ENCODE measurements at regions not wholly inside any gene's neighbourhood (a gene's known extent, or its start where the extent isn't known, plus 50 kb on each side); places are given as distances from the start of the nearest gene placed in this dataset.

DNA sequence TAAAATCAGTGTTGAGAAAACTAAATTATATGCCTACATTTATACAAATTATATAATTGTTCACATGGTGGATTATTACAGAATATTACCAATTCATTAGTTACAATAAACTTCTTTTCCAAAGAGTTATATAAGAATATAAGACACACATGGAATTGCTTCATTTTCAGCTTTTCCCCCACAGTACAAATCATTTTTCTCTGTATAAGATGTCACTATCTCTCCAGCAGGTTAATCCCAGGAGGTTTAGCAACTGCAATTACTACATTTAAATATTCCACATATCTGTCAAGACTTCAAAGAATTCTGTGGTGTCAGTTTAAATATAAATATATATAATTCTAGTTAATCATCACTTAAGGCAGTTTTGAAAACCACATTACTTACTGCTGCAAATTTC, 59.6 kb upstream of the G2E3 start (continued):
- TF ChIP-seq, protein P1, sequence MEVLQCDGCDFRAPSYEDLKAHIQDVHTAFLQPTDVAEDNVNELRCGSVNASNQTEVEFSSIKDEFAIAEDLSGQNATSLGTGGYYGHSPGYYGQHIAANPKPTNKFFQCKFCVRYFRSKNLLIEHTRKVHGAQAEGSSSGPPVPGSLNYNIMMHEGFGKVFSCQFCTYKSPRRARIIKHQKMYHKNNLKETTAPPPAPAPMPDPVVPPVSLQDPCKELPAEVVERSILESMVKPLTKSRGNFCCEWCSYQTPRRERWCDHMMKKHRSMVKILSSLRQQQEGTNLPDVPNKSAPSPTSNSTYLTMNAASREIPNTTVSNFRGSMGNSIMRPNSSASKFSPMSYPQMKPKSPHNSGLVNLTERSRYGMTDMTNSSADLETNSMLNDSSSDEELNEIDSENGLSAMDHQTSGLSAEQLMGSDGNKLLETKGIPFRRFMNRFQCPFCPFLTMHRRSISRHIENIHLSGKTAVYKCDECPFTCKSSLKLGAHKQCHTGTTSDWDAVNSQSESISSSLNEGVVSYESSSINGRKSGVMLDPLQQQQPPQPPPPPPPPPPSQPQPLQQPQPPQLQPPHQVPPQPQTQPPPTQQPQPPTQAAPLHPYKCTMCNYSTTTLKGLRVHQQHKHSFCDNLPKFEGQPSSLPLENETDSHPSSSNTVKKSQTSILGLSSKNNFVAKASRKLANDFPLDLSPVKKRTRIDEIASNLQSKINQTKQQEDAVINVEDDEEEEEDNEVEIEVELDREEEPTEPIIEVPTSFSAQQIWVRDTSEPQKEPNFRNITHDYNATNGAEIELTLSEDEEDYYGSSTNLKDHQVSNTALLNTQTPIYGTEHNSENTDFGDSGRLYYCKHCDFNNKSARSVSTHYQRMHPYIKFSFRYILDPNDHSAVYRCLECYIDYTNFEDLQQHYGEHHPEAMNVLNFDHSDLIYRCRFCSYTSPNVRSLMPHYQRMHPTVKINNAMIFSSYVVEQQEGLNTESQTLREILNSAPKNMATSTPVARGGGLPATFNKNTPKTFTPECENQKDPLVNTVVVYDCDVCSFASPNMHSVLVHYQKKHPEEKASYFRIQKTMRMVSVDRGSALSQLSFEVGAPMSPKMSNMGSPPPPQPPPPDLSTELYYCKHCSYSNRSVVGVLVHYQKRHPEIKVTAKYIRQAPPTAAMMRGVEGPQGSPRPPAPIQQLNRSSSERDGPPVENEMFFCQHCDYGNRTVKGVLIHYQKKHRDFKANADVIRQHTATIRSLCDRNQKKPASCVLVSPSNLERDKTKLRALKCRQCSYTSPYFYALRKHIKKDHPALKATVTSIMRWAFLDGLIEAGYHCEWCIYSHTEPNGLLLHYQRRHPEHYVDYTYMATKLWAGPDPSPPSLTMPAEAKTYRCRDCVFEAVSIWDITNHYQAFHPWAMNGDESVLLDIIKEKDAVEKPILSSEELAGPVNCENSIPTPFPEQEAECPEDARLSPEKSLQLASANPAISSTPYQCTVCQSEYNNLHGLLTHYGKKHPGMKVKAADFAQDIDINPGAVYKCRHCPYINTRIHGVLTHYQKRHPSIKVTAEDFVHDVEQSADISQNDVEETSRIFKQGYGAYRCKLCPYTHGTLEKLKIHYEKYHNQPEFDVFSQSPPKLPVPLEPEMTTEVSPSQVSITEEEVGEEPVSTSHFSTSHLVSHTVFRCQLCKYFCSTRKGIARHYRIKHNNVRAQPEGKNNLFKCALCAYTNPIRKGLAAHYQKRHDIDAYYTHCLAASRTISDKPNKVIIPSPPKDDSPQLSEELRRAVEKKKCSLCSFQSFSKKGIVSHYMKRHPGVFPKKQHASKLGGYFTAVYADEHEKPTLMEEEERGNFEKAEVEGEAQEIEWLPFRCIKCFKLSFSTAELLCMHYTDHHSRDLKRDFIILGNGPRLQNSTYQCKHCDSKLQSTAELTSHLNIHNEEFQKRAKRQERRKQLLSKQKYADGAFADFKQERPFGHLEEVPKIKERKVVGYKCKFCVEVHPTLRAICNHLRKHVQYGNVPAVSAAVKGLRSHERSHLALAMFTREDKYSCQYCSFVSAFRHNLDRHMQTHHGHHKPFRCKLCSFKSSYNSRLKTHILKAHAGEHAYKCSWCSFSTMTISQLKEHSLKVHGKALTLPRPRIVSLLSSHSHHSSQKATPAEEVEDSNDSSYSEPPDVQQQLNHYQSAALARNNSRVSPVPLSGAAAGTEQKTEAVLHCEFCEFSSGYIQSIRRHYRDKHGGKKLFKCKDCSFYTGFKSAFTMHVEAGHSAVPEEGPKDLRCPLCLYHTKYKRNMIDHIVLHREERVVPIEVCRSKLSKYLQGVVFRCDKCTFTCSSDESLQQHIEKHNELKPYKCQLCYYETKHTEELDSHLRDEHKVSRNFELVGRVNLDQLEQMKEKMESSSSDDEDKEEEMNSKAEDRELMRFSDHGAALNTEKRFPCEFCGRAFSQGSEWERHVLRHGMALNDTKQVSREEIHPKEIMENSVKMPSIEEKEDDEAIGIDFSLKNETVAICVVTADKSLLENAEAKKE (CRISPR knock-in tag; IDR thresholded peaks at IDR 0.05): no peak
- no peak for TF ChIP-seq JUNB (IDR thresholded peaks at IDR 0.05; ENCODE audit: unreplicated experiment)
- TF ChIP-seq ZNF114 (CRISPR knock-in tag; IDR thresholded peaks at IDR 0.05): no peak

DNA sequence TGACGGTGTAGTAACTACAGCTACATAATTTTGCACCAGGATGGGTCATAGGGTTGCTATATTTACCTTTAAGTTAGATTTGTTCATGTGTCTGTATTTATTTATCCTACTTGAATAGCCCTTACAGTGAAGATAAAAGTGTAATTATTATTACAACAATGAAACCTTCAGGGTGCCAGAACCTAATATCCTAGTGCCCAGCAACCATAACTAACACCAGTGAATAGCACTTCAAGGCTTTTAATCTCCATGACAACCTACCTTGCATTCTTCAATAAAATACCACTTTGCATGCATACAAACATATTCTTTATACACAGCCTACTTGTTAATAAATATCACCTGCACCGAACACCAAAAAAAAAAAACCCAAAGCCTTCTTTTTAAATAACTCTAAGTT, 58.7 kb upstream of the G2E3 start:
- DNase-seq (ENCODE audit: low spot score): no peak
- Histone ChIP-seq H3K27me3 (ENCODE audit: insufficient read depth) (no peaks in the 10 kb centered on the region), H3K9me2 (ENCODE audit: insufficient read depth) (no peaks in the 10 kb centered on the region), H2AFZ (no peak overlapping the region), H3K27ac (ENCODE audit: low read depth) (no peak overlapping the region), H3K4me1 (ENCODE audit: insufficient read depth) (no peaks in the 10 kb centered on the region), H4K20me1 (replicated peaks; ENCODE audit: insufficient read depth) (no peaks in the 10 kb centered on the region), H3K36me3 (ENCODE audit: insufficient read depth) (no peaks in the 10 kb centered on the region), H3K4me3 (no peak overlapping the region), H3K4me2 (no peak overlapping the region), H3F3A (replicated peaks; ENCODE audit: low read depth) (no peaks in the 10 kb centered on the region), H3K79me2 (replicated peaks; ENCODE audit: insufficient read depth) (no peaks in the 10 kb centered on the region)
- H3K27ac Mint-ChIP-seq: no peak overlapping the region
- no peak overlapping the region for H3K4me3 Mint-ChIP-seq
- no peaks in the 10 kb centered on the region for H3K36me3 Mint-ChIP-seq (ENCODE audit: low read depth)
- H3K27me3 Mint-ChIP-seq (ENCODE audit: insufficient read depth, low read depth, poor library complexity): peaks cover 2% of the 10 kb centered on the region
- H3K4me1 Mint-ChIP-seq: no peaks in the 10 kb centered on the region
- TF ChIP-seq POLR2AphosphoS5 (IDR thresholded peaks at IDR 0.05; ENCODE audit: low read depth): no peak
- TF ChIP-seq JUNB (IDR thresholded peaks at IDR 0.05; ENCODE audit: unreplicated experiment): no peak
- TF ChIP-seq, protein P2, sequence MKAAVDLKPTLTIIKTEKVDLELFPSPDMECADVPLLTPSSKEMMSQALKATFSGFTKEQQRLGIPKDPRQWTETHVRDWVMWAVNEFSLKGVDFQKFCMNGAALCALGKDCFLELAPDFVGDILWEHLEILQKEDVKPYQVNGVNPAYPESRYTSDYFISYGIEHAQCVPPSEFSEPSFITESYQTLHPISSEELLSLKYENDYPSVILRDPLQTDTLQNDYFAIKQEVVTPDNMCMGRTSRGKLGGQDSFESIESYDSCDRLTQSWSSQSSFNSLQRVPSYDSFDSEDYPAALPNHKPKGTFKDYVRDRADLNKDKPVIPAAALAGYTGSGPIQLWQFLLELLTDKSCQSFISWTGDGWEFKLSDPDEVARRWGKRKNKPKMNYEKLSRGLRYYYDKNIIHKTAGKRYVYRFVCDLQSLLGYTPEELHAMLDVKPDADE (IDR thresholded peaks at IDR 0.05): no peak
- no peak for ATAC-seq
- no peaks in the 10 kb centered on the region for H3K9me3 Mint-ChIP-seq

All from GM23338 (cell line).